Heart left ventricle (tissue), 13 donors: ENCODE measurements at regions not wholly inside any gene's neighbourhood (a gene's known extent, or its start where the extent isn't known, plus 50 kb on each side); places are given as distances from the start of the nearest gene placed in this dataset.

Experiments used
- CTCF ChIP-seq, 12 donors: fragments of 200-600 bp; sonication (generic) in 4 of 12; IDR thresholded peaks; one replicate each; pipeline versions ENCODE4 v1.5.0 to v1.8.0; 2018 to 2022; ENCODE audit warnings: antibody characterized with exemption in 12 of 12, mild to moderate bottlenecking in 5 of 12
- POLR2A ChIP-seq, 2 donors: fragments of 450-650 bp; IDR thresholded peaks; one replicate each; pipeline ENCODE4 v1.6.1; 2017; ENCODE audit warnings: antibody characterized with exemption in 2 of 2, mild to moderate bottlenecking in 2 of 2, moderate library complexity in 2 of 2
- donor health status: ischemic (EF 13 %, LVEDD 7.1; RV severe dilation, severe dysfunction).
- donor health status: DM: no; HTN: yes; CAD: no.
- donor health status: DM: no; HTN: no; CAD: no.
- donor health status: ischemic (EF 25% LVEDD 6.9; RV normal size, moderate dysfunction).
- donor health status: ischemic (EF 25% LVEDD 5.7; RV mildly dilated, moderate dysfunction).
- donor health status: ischemic (EF 35%, LVEDD 5.7; RV mildly dilated, moderate dysfunction).
- donor health status: nonischemic (EF 11% LVEDD 7.7; RV severe dilation, severe dysfunction).
- donor health status: DM: yes; HTN: yes; CAD: no.
- donor health status: PGD.
- donor health status: ischemic (EF 29% LVEDD 5.4; RV normal size, mild dysfunction).
- donor health status: nonischemic (EF 23%, LVEDD 6.1; RV moderate dilation, normal function).

- no peak for TF ChIP-seq CTCF (IDR thresholded peaks at IDR 0.05)
- no peak for TF ChIP-seq POLR2A (IDR thresholded peaks at IDR 0.05)
These were observed 1048.5 kb downstream of the NTRK3 start for GRCh38 chr15:87207990-87208580.
